CD4-positive, alpha-beta T cell treated with Interleukin-17A for 1 hour (primary cell): ENCODE measurements at regions not wholly inside any gene's neighbourhood (a gene's known extent, or its start where the extent isn't known, plus 50 kb on each side); places are given as distances from the start of the nearest gene placed in this dataset.
"Not testable (repeated sequence)": the region's sequence is repeated elsewhere in the genome, so short reads cannot be mapped to it uniquely, and the experiment has no call there.

Experiments used
- DNase-seq: peaks from one replicate; pipeline ENCODE4 v3.0.0-alpha.2; 2020

DNA sequence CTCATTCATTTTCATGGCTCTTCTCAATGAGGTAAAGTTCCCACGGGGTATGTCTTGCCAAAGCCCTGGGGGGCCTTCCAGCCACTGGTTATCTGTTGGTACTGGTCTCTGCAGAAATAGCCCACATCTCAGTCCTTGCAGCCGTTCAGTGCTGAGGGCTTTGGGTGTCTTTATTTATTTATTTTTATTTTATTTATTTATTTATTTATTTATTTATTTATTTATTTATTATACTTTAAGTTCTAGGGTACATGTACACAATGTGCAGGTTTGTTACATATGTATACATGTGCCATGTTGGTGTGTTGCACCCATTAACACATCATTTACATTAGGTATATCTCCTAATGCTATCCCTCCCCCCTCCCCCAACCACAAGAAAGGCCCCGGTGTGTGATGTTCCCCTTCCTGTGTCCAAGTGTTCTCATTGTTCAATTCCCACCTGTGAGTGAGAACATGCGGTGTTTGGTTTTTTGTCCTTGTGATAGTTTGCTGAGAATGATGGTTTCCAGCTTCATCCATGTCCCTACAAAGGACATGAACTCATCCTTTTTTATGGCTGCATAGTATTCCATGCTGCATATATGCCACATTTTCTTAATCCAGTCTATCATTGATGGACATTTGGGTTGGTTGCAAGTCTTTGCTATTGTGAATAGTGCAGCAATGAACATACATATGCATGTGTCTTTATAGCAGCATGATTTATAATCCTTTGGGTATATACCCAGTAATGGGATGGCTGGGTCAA, 308.1 kb upstream of the B3GAT1 start:
- DNase-seq = not testable (repeated sequence)

DNA sequence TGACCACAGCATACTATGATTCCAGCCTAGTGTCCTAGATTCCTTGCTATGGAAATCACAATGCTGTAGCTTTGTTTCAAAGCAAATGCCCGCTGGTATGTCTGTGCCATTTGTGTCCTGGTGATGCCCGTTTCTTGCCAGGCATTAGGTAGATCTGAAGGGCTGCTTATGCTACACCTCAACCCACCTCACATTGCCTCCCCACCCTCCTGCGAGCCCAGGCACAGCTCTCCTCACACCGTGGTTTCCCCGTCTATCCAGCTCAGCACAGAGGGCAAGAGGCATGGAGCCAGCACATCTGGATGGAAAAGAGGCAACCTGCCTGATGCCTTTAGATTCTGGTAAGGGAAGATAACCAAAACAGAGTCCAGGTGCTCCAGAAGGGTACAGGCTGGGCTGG, 307.4 kb upstream of the B3GAT1 start:
- DNase-seq = no peak

GRCh38 chr11:134716582-134716981, 304.5 kb upstream of the B3GAT1 start:
- no peak for DNase-seq

DNA sequence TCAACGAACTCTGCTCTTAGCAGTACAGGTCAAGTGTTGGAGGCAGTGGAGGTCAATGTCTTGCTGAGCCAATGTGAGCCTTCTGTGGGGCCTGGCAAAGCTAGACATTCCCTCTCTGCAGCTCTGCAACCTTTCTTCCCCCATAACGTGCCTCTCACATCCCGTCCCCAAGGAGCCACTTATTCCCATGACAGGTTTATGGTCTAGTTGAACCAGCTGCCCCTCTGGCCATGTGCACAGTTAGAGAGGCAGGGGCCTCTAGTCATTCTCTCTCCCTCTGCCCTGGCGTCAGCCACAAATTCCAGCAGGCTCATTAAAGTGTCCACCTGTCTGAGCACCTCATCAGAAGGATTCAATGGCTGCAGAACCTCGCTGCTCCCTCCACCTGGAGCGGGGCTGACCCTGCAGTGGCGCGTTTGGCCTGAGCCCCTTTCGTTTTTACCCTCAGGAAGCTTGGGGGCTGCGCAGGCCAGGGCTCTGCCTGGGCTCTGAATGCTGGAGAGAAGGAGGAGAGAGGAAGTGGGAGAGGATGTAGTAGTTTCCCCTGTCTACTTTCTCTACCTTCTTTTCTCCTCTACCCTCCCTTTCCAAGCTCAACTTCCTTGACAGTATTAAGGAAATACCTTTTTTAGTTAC, 302.1 kb upstream of the B3GAT1 start:
- DNase-seq = no peak

GRCh38 chr11:134712228-134713145, 300.4 kb upstream of the B3GAT1 start:
- DNase-seq = no peak

DNA sequence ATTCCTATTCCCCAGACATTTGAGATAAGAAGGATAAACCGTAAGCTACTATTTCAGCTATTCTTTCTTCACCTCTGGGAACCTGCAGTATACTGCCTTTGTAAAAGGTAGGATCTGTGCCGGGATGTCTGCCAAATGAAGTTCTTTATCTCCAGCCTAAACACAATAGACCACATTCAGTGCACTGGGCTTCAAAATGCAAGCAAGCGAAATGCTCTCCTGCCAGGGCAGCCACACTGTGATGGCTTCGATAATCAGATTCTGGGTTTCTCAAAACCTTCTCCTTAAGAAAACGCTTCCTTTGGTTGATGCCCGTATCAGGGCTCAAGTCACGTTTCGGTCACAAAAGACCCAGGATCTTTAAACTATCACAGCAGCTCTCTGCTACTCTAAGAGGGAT, 299.5 kb upstream of the B3GAT1 start:
- no peak for DNase-seq

- DNase-seq = no peak
These were observed 298.9 kb upstream of the B3GAT1 start for GRCh38 chr11:134710861-134711407.

GRCh38 chr11:134705858-134706257, 293.8 kb upstream of the B3GAT1 start:
- DNase-seq = no peak

- DNase-seq = no peak
These were observed 290.8 kb upstream of the B3GAT1 start for GRCh38 chr11:134702827-134703226.

DNA sequence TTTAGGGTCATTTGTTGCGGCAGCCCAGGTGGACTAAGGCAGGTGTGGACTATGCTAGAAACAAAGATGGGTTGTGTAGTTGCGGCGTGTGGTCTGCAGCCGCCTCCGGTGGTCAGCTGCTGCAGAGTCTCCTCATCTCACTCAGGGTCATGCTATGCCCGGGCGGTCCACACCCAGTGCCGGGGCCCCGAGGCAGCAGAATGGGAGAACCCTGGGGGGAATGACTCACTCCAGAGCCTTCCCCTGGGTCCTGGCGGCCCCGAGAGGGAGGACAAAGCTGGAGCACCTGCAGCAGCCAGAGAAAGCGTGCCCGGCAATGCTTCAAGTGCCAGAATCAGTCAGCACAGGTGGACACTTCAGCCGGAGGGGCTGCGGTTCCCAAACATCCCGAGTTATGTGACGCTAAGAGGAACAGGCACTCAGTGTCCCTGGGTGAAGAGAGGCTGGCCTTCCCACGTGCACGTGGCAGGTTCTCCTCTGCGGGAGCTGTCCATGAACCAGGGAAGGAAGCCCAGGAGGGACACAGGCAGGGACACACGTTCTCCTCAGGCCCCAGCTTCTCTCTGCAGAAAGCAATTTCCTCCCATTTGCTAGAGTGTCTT, 289.6 kb upstream of the B3GAT1 start:
- no peak for DNase-seq

DNA sequence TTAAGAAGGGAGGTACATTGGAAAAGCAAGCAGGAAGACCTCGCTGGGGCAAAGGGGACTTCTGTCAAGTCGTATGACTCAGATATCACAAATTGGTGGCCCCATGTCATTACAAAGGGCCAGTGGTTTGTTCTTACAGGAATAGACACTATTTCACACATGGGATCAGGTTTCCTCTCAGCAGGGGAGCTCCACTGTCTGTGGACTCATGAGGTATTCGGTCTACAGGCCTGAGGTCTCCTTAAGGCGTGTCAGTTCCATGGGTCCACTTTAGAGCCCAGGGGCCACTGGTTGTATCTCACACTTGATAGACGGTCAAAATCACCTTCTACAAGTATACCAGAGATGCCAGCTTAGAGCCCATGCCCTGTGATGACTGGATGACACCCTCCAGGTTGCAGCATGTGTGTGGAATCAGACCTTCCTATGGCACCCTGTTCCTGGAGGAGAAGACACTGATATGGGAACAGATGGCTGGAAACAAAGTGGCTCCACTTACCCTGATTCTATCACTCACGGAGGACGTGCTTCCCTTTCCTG, 288.1 kb upstream of the B3GAT1 start:
- no peak for DNase-seq

- DNase-seq = no peak
These were observed 284.4 kb upstream of the B3GAT1 start for GRCh38 chr11:134696455-134696854.

DNA sequence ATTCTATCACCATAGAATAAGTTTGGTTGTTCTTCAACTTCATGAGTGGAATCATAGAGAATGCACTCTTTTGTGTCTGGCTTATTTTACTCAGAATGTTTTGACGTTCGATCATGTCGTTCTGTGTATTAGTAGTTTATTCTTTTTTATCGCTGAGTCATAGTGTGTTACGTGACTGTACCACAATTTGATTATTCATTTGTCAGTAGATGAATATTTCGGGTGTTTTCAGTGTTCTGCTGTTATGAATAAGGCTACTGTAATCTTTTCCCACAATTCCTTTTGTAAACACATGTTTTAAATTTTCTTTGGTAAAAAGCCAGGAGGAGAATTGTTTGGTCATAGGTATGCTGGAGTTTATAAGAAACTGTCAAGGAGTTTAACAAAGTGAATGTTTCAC, 279.9 kb upstream of the B3GAT1 start:
- no peak for DNase-seq

- DNase-seq = no peak
These were observed 279.3 kb upstream of the B3GAT1 start for GRCh38 chr11:134691295-134691873.

- no peak for DNase-seq
These were observed 277.8 kb upstream of the B3GAT1 start for GRCh38 chr11:134689886-134690285.

GRCh38 chr11:134687548-134687947, 275.5 kb upstream of the B3GAT1 start:
- DNase-seq = no peak

- DNase-seq = no peak
These were observed 274.5 kb upstream of the B3GAT1 start for GRCh38 chr11:134686460-134687061.

GRCh38 chr11:134685793-134686380, 273.8 kb upstream of the B3GAT1 start:
- DNase-seq = no peak

DNA sequence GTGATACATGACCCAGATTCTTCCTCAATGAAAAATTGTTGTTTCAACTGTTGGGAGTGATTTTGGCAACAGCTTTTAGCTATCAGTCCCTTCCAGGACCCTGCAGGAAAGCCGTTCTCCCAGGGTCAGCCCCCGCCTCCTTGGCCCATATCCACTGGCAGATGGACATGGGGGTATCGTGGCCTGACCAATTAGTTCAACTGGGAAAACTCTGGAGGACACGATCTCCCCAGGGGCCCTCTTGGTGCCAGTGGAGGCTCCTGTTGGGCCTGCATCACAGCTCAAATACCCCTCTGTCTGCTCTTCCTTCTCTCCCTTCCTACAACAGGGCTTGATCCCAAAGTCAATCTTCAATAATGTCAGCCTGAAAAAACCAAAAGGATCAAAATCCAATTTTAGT, 272.5 kb upstream of the B3GAT1 start:
- DNase-seq = no peak

GRCh38 chr11:134683860-134684259, 271.8 kb upstream of the B3GAT1 start:
- no peak for DNase-seq

DNA sequence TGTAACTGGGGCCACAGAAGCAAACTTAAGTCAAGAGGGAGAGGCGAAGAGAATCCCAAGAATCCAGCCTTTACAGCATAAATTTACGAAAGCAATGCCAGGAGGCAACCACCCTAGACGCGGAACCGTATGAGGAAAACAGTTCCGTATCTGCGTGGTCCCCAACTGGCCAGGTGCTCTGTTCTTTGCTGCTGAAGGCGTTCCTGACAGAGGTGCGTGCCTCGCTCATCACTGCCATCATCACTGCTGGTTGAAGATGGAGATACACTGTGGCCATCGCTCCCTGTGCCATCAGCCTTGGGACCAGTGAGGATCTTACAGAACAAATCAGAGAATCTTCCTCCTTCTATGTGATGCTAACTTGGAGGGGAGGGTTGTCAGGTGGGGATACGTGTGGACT, 270.5 kb upstream of the B3GAT1 start:
- DNase-seq = no peak
